ENCODE measurements at regions not wholly inside any gene's neighbourhood (a gene's known extent, or its start where the extent isn't known, plus 50 kb on each side); places are given as distances from the start of the nearest gene placed in this dataset.

GRCh38 chr7:156464339-156464738, 176.2 kb upstream of the RNF32 start:
- POLR2A ChIA-PET: no interaction called here
- no TSS peak for BruUV-seq (replicated peaks)

GRCh38 chr7:156463280-156463679, 177.3 kb upstream of the RNF32 start:
- DNase-seq (ENCODE audit: low read depth, low spot score): no peak
- H3K9me3 ChIP-seq (ENCODE audit: control insufficient read depth, insufficient read depth, low read depth, low read length): no peaks in the 10 kb centered on the region
- ChIA-PET POLR2A (no interaction called here), CTCF (no interaction called here)
- H3K27me3 ChIP-seq (ENCODE audit: control insufficient read depth, insufficient read depth, low read length): peaks cover 5% of the 10 kb centered on the region; the same call in 1 of the 2 replicates
- no peak for ATAC-seq
- in situ Hi-C loops (cut with HindIII; ENCODE audit: low pct_unique_long_range_greater_than_20kb, low sequenced_read_pairs): no loop called here
- no peaks in the 10 kb centered on the region for H3K36me3 ChIP-seq (ENCODE audit: control insufficient read depth, insufficient read depth, low read length)
- no peak overlapping the region for H3K4me3 ChIP-seq (ENCODE audit: low read depth in 2 of 2, low read length in 2 of 2)
- TF ChIP-seq POLR2AphosphoS5 (IDR thresholded peaks at IDR 0.05; ENCODE audit: low read depth, low read length) (no peak), REST (IDR thresholded peaks at IDR 0.05; ENCODE audit: insufficient read depth in 1 of 2, low read depth in 2 of 2, low read length in 1 of 2) (no peak), CTCF (IDR thresholded peaks at IDR 0.05) (no peak), TCF7L2 (IDR thresholded peaks at IDR 0.05; ENCODE audit: low read depth, low read length) (no peak), SIN3A (IDR thresholded peaks at IDR 0.05; ENCODE audit: borderline replicate concordance, insufficient read depth, low read depth, low read length) (no peak)
- H3K27ac ChIP-seq (ENCODE audit: low read length): no peak overlapping the region
- H3K4me1 ChIP-seq (ENCODE audit: control insufficient read depth, insufficient read depth, low read length): no peaks in the 10 kb centered on the region
- intact Hi-C loops (cut with micrococcal nuclease; ENCODE audit: unreplicated experiment): no loop called here
- BruUV-seq (replicated peaks): no TSS peak

More at GRCh38 chr7:156464339-156464738, 176.2 kb upstream of the RNF32 start:
- Histone ChIP-seq H3K36me3 (ENCODE audit: control insufficient read depth, insufficient read depth, low read length) (no peaks in the 10 kb centered on the region), H3K4me1 (ENCODE audit: control insufficient read depth, insufficient read depth, low read length) (no peaks in the 10 kb centered on the region), H3K9me3 (ENCODE audit: control insufficient read depth, insufficient read depth, low read depth, low read length) (no peaks in the 10 kb centered on the region), H3K4me3 (ENCODE audit: low read depth in 2 of 2, low read length in 2 of 2) (no peak overlapping the region), H3K27me3 (ENCODE audit: control insufficient read depth, insufficient read depth, low read length) (peaks cover 5% of the 10 kb centered on the region; the same call in 1 of the 2 replicates), H3K27ac (ENCODE audit: low read length) (no peak overlapping the region)
- ATAC-seq (no peak), DNase-seq (ENCODE audit: low read depth, low spot score) (no peak)
- in situ Hi-C loops (cut with HindIII; ENCODE audit: low pct_unique_long_range_greater_than_20kb, low sequenced_read_pairs) (no loop called here), intact Hi-C loops (cut with micrococcal nuclease; ENCODE audit: unreplicated experiment) (no loop called here)
- TF ChIP-seq CTCF (IDR thresholded peaks at IDR 0.05) (no peak), REST (IDR thresholded peaks at IDR 0.05; ENCODE audit: insufficient read depth in 1 of 2, low read depth in 2 of 2, low read length in 1 of 2) (no peak), POLR2AphosphoS5 (IDR thresholded peaks at IDR 0.05; ENCODE audit: low read depth, low read length) (no peak), SIN3A (IDR thresholded peaks at IDR 0.05; ENCODE audit: borderline replicate concordance, insufficient read depth, low read depth, low read length) (no peak), TCF7L2 (IDR thresholded peaks at IDR 0.05; ENCODE audit: low read depth, low read length) (no peak)
- CTCF ChIA-PET: no interaction called here

All from Panc1 (cell line).